Kidney (tissue), 13 donors: ENCODE measurements at regions not wholly inside any gene's neighbourhood (a gene's known extent, or its start where the extent isn't known, plus 50 kb on each side); places are given as distances from the start of the nearest gene placed in this dataset.

ENCODE experiments used
- DNase-seq, 5 donors: peaks; one replicate each; pipeline ENCODE4 v3.0.0-alpha.2; 2013 to 2020
- FAIRE-seq: peaks from 2 replicates; lab custom pipeline; 2012; peaks lifted over from hg19 to GRCh38; lab: Jason Lieb, UNC
- H3K27ac ChIP-seq, 2 donors: one replicate each; pipeline ENCODE4 v1.7.0; 2013; ENCODE audit warnings: low read depth in 2 of 2, low read length in 2 of 2, inconsistent platforms in 1 of 2
- H3K27me3 ChIP-seq: one replicate; pipeline ENCODE4 v1.7.1; 2013; ENCODE audit warnings: low read length, inconsistent platforms; ENCODE audit not compliant: control insufficient read depth, insufficient read depth
- H3K36me3 ChIP-seq, 3 donors: one replicate each; pipeline versions ENCODE4 v1.7.0 to v1.7.1; 2013; ENCODE audit warnings: low read length in 3 of 3, control low read depth in 1 of 3, inconsistent platforms in 1 of 3; ENCODE audit not compliant: insufficient read depth in 3 of 3, control insufficient read depth in 2 of 3
- H3K4me1 ChIP-seq, 3 donors: one replicate each; pipeline versions ENCODE4 v1.7.0 to v1.7.1; 2013; ENCODE audit warnings: low read length in 3 of 3, inconsistent platforms in 1 of 3, low read depth in 1 of 3; ENCODE audit not compliant: control insufficient read depth in 2 of 3, insufficient read depth in 2 of 3
- H3K4me3 ChIP-seq, 3 donors: one replicate each; pipeline versions ENCODE4 v1.7.0 to v1.8.1; 2013; ENCODE audit warnings: low read length in 3 of 3, control low read depth in 1 of 3, inconsistent platforms in 1 of 3
- H3K9ac ChIP-seq, 3 donors: one replicate each; pipeline versions ENCODE4 v1.7.0 to v1.7.1; 2013; ENCODE audit warnings: low read length in 3 of 3, control low read depth in 1 of 3, inconsistent platforms in 1 of 3
- H3K9me3 ChIP-seq, 3 donors: one replicate each; pipeline versions ENCODE4 v1.7.0 to v1.7.1; 2013; ENCODE audit warnings: low read length in 3 of 3, control low read depth in 1 of 3, inconsistent platforms in 1 of 3; ENCODE audit not compliant: control insufficient read depth in 2 of 3, insufficient read depth in 1 of 3
- CTCF ChIP-seq: IDR thresholded peaks from 3 replicates; pipeline ENCODE4 v1.5.1; 2012; ENCODE audit warnings: mild to moderate bottlenecking, moderate library complexity, borderline replicate concordance; ENCODE audit not compliant: insufficient read depth; ENCODE audit errors: extremely low read depth
- intact Hi-C: fragments of 100-400 bp; cut with DNase I; formaldehyde crosslinking; loops from one replicate; pipeline ENCODE4 v1.11.1; 2022
- donor health status: control.
- donor health status: control.
- donor health status: control.
- donor health status: control.
- donor health status: control.
- donor health status: DM: yes; HTN: yes; CAD: no.
- donor health status: Normal renal cell carcinoma (clear cell type).

GRCh38 chr2:142725386-142725785 lies 152.1 kb upstream of the KYNU start:
- Histone ChIP-seq H3K27ac (no peak overlapping the region), H3K9ac (no peak overlapping the region), H3K36me3 (no peaks in the 10 kb centered on the region), H3K27me3 (no peaks in the 10 kb centered on the region), H3K9me3 (no peaks in the 10 kb centered on the region), H3K4me1 (no peaks in the 10 kb centered on the region), H3K4me3 (no peak overlapping the region)
- DNase-seq: no peak
- no peak for FAIRE-seq
- intact Hi-C loops: no loop called here
- no peak for TF ChIP-seq CTCF

GRCh38 chr2:142724713-142725349 lies 152.6 kb upstream of the KYNU start:
- no peak for TF ChIP-seq CTCF
- Histone ChIP-seq H3K27me3 (no peaks in the 10 kb centered on the region), H3K36me3 (no peaks in the 10 kb centered on the region), H3K4me1 (no peaks in the 10 kb centered on the region), H3K9ac (no peak overlapping the region), H3K9me3 (no peaks in the 10 kb centered on the region), H3K27ac (no peak overlapping the region), H3K4me3 (no peak overlapping the region)
- intact Hi-C loops: no loop called here
- FAIRE-seq (no peak), DNase-seq (no peak)

GRCh38 chr2:142724186-142724585 lies 153.3 kb upstream of the KYNU start:
- H3K4me1 ChIP-seq: no peaks in the 10 kb centered on the region
- FAIRE-seq: no peak
- intact Hi-C loops: no loop called here
- no peaks in the 10 kb centered on the region for H3K9me3 ChIP-seq
- no peak for DNase-seq
- H3K27ac ChIP-seq: no peak overlapping the region
- no peak overlapping the region for H3K4me3 ChIP-seq
- H3K27me3 ChIP-seq: no peaks in the 10 kb centered on the region
- no peaks in the 10 kb centered on the region for H3K36me3 ChIP-seq
- no peak for TF ChIP-seq CTCF
- H3K9ac ChIP-seq: no peak overlapping the region

- Histone ChIP-seq H3K27me3 (no peaks in the 10 kb centered on the region), H3K4me3 (no peak overlapping the region), H3K4me1 (no peaks in the 10 kb centered on the region), H3K9ac (no peak overlapping the region), H3K36me3 (no peaks in the 10 kb centered on the region), H3K9me3 (no peaks in the 10 kb centered on the region), H3K27ac (no peak overlapping the region)
- FAIRE-seq: peak; percentile 58
- intact Hi-C loops: no loop called here
- no peak for TF ChIP-seq CTCF
- DNase-seq: no peak
Observed at GRCh38 chr2:142723236-142723635, 154.2 kb upstream of the KYNU start.
